Skin of body (tissue), 1 donor: ENCODE measurements at regions not wholly inside any gene's neighbourhood (a gene's known extent, or its start where the extent isn't known, plus 50 kb on each side); places are given as distances from the start of the nearest gene placed in this dataset.

ENCODE experiments used
- DNase-seq: peaks from one replicate; lab custom pipeline; 2025; lab: John Stamatoyannopoulos, UW

GRCh38 chr11:121749691-121750090 is 296.9 kb upstream of the SORL1-AS1 start:
- DNase-seq, result peak; percentile 22

- DNase-seq, result no peak
Measured at GRCh38 chr11:121748068-121748467, 295.3 kb upstream of the SORL1-AS1 start.

GRCh38 chr11:121743285-121743684 is 290.5 kb upstream of the SORL1-AS1 start:
- DNase-seq, result no peak

GRCh38 chr11:121741761-121742361 is 289.1 kb upstream of the SORL1-AS1 start:
- DNase-seq, result peak; percentile 96

GRCh38 chr11:121741351-121741760 is 288.6 kb upstream of the SORL1-AS1 start:
- DNase-seq, result peak; percentile 96

GRCh38 chr11:121740902-121741301 is 288.1 kb upstream of the SORL1-AS1 start:
- peak; percentile 45 for DNase-seq

GRCh38 chr11:121733858-121734257 is 281.1 kb upstream of the SORL1-AS1 start:
- no peak for DNase-seq

- no peak for DNase-seq
Measured at GRCh38 chr11:121727942-121728341, 275.2 kb upstream of the SORL1-AS1 start.

GRCh38 chr11:121723246-121723741 is 270.5 kb upstream of the SORL1-AS1 start:
- DNase-seq, result peak; percentile 18

- DNase-seq, result peak; percentile 96
Measured at GRCh38 chr11:121722431-121723245, 269.9 kb upstream of the SORL1-AS1 start.

GRCh38 chr11:121721961-121722360 is 269.2 kb upstream of the SORL1-AS1 start:
- DNase-seq, result no peak

- no peak for DNase-seq
Measured at GRCh38 chr11:121721448-121721847, 268.7 kb upstream of the SORL1-AS1 start.

GRCh38 chr11:121717296-121717695 is 264.5 kb upstream of the SORL1-AS1 start:
- DNase-seq, result no peak

GRCh38 chr11:121716060-121716459 is 263.3 kb upstream of the SORL1-AS1 start:
- DNase-seq, result peak; percentile 8

GRCh38 chr11:121715405-121715804 is 262.6 kb upstream of the SORL1-AS1 start:
- DNase-seq, result peak; percentile 34

- no peak for DNase-seq
Measured at GRCh38 chr11:121714351-121714750, 261.6 kb upstream of the SORL1-AS1 start.

- DNase-seq, result no peak
Measured at GRCh38 chr11:121711939-121712338, 259.2 kb upstream of the SORL1-AS1 start.

GRCh38 chr11:121711236-121711635 is 258.5 kb upstream of the SORL1-AS1 start:
- no peak for DNase-seq

GRCh38 chr11:121706884-121707420 is 254.2 kb upstream of the SORL1-AS1 start:
- DNase-seq, result peak; percentile 39

- DNase-seq, result peak; percentile 96
Measured at GRCh38 chr11:121703201-121703600, 250.4 kb upstream of the SORL1-AS1 start.

GRCh38 chr11:121700968-121701367 is 248.2 kb upstream of the SORL1-AS1 start:
- no peak for DNase-seq

GRCh38 chr11:121699801-121700200 is 247.0 kb upstream of the SORL1-AS1 start:
- no peak for DNase-seq
